Smooth muscle cell (in vitro differentiated cells): ENCODE measurements at regions not wholly inside any gene's neighbourhood (a gene's known extent, or its start where the extent isn't known, plus 50 kb on each side); places are given as distances from the start of the nearest gene placed in this dataset.
"Not testable (repeated sequence)": the region's sequence is repeated elsewhere in the genome, so short reads cannot be mapped to it uniquely, and the experiment has no call there.

Experiments
- DNase-seq: peaks from one replicate; lab custom pipeline; 2025; ENCODE audit not compliant: unreplicated experiment; lab: John Stamatoyannopoulos, UW
- H2AFZ ChIP-seq: fragments of 200-600 bp; sonication (generic); 2 replicates; pipeline ENCODE4 v1.6.0; 2016; ENCODE audit warnings: antibody characterized with exemption, low read depth, mild to moderate bottlenecking
- H3F3A ChIP-seq: fragments of 200-600 bp; sonication (generic); 2 replicates; pipeline ENCODE4 v1.6.0; 2017; ENCODE audit warnings: antibody characterized with exemption, low read depth
- H3K27ac ChIP-seq: fragments of 200-600 bp; sonication (generic); 2 replicates; pipeline ENCODE4 v1.5.1; 2016; ENCODE audit warnings: low read depth, mild to moderate bottlenecking
- H3K27me3 ChIP-seq: fragments of 200-600 bp; sonication (generic); 2 replicates; pipeline ENCODE4 v1.6.1; 2016; ENCODE audit warnings: low read depth, mild to moderate bottlenecking
- H3K36me3 ChIP-seq: fragments of 200-600 bp; sonication (generic); 2 replicates; pipeline ENCODE4 v1.5.1; 2016; ENCODE audit warnings: low read depth
- H3K4me1 ChIP-seq: fragments of 200-600 bp; sonication (generic); 2 replicates; pipeline ENCODE4 v1.5.1; 2016; ENCODE audit warnings: low read depth
- H3K4me2 ChIP-seq: fragments of 200-600 bp; sonication (generic); 2 replicates; pipeline ENCODE4 v1.6.0; 2016; ENCODE audit warnings: mild to moderate bottlenecking
- H3K4me3 ChIP-seq: fragments of 200-600 bp; sonication (generic); 2 replicates; pipeline ENCODE4 v1.5.1; 2016; ENCODE audit warnings: mild to moderate bottlenecking
- H3K79me2 ChIP-seq: fragments of 200-600 bp; sonication (generic); 2 replicates; pipeline ENCODE4 v1.6.0; 2016; ENCODE audit warnings: low read depth, mild to moderate bottlenecking
- H3K9ac ChIP-seq: fragments of 200-600 bp; sonication (generic); 2 replicates; pipeline ENCODE4 v1.6.0; 2016; ENCODE audit warnings: low read depth
- H3K9me3 ChIP-seq: fragments of 200-600 bp; sonication (generic); replicated peaks from 2 replicates; pipeline ENCODE4 v1.5.1; 2016; ENCODE audit warnings: low read depth
- H4K20me1 ChIP-seq: fragments of 200-600 bp; sonication (generic); 2 replicates; pipeline ENCODE4 v1.6.0; 2016; ENCODE audit warnings: low read depth
- CTCF ChIP-seq: fragments of 200-600 bp; sonication (generic); IDR thresholded peaks from 2 replicates; pipeline ENCODE4 v1.5.1; 2017; ENCODE audit warnings: borderline replicate concordance, mild to moderate bottlenecking, antibody characterized with exemption; ENCODE audit not compliant: insufficient read depth, poor library complexity, severe bottlenecking
- WGBS: methylation state at CpG from one replicate; pipeline ENCODE4 v1.1.7; 2016; ENCODE audit warnings: low lambda C conversion rate; 5-methylcytosine and 5-hydroxymethylcytosine counted together

GRCh38 chr12:58009405-58010195, 68.2 kb downstream of the ATP23 start:
- H3K36me3 ChIP-seq = no peaks in the 10 kb centered on the region
- no peaks in the 10 kb centered on the region for H3K79me2 ChIP-seq
- H3F3A ChIP-seq = no peaks in the 10 kb centered on the region
- no peak overlapping the region for H3K9ac ChIP-seq
- H3K27me3 ChIP-seq = no peaks in the 10 kb centered on the region
- H4K20me1 ChIP-seq = no peaks in the 10 kb centered on the region
- H3K4me2 ChIP-seq = no peak overlapping the region
- TF ChIP-seq CTCF = no peak
- no peak overlapping the region for H3K27ac ChIP-seq
- no peak overlapping the region for H2AFZ ChIP-seq
- no peak for DNase-seq
- H3K4me1 ChIP-seq = no peaks in the 10 kb centered on the region
- no peaks in the 10 kb centered on the region for H3K9me3 ChIP-seq
- no peak overlapping the region for H3K4me3 ChIP-seq
- WGBS = 81% methylated on average over 2 of the region's 2 CpGs

GRCh38 chr12:58011676-58012075, 70.3 kb downstream of the ATP23 start:
- no peaks in the 10 kb centered on the region for H3K4me1 ChIP-seq
- no peaks in the 10 kb centered on the region for H4K20me1 ChIP-seq
- 46% methylated on average over 1 of the region's 1 CpG for WGBS
- H2AFZ ChIP-seq = no peak overlapping the region
- H3K9me3 ChIP-seq = no peaks in the 10 kb centered on the region
- no peaks in the 10 kb centered on the region for H3K79me2 ChIP-seq
- H3F3A ChIP-seq = no peaks in the 10 kb centered on the region
- no peaks in the 10 kb centered on the region for H3K27me3 ChIP-seq
- no peak overlapping the region for H3K9ac ChIP-seq
- no peak for TF ChIP-seq CTCF
- H3K27ac ChIP-seq = no peak overlapping the region
- DNase-seq = no peak
- no peak overlapping the region for H3K4me3 ChIP-seq
- no peaks in the 10 kb centered on the region for H3K36me3 ChIP-seq
- no peak overlapping the region for H3K4me2 ChIP-seq

GRCh38 chr12:58022379-58023020, 81.1 kb downstream of the ATP23 start:
- WGBS = 72% methylated on average over 6 of the region's 6 CpGs
- DNase-seq = not testable (repeated sequence)

GRCh38 chr12:58025431-58025830, 84.1 kb downstream of the ATP23 start:
- Histone ChIP-seq H3K4me1 (no peaks in the 10 kb centered on the region), H3K27ac (no peak overlapping the region), H3K4me2 (no peak overlapping the region), H3K4me3 (no peak overlapping the region), H4K20me1 (no peaks in the 10 kb centered on the region), H3K79me2 (no peaks in the 10 kb centered on the region), H3K9me3 (no peaks in the 10 kb centered on the region), H3F3A (no peaks in the 10 kb centered on the region), H3K27me3 (no peaks in the 10 kb centered on the region), H2AFZ (no peak overlapping the region), H3K36me3 (no peaks in the 10 kb centered on the region), H3K9ac (no peak overlapping the region)
- no peak for DNase-seq
- TF ChIP-seq CTCF = no peak

More at GRCh38 chr12:58022379-58023020, 81.1 kb downstream of the ATP23 start:
- H3F3A ChIP-seq, H3K4me2 ChIP-seq, H3K79me2 ChIP-seq, H4K20me1 ChIP-seq, H3K27me3 ChIP-seq, H3K36me3 ChIP-seq, H3K9ac ChIP-seq, H3K9me3 ChIP-seq, H2AFZ ChIP-seq, H3K4me1 ChIP-seq, H3K27ac ChIP-seq, H3K4me3 ChIP-seq: not testable (repeated sequence)
